LNCAP (cell line): ENCODE measurements at regions not wholly inside any gene's neighbourhood (a gene's known extent, or its start where the extent isn't known, plus 50 kb on each side); places are given as distances from the start of the nearest gene placed in this dataset.

Experiments used
- TF ChIP-seq, protein P1 (sequence below): fragments of 450-650 bp; IDR thresholded peaks from 2 replicates; pipeline ENCODE4 v1.5.1; 2017; ENCODE audit warnings: mild to moderate bottlenecking

DNA sequence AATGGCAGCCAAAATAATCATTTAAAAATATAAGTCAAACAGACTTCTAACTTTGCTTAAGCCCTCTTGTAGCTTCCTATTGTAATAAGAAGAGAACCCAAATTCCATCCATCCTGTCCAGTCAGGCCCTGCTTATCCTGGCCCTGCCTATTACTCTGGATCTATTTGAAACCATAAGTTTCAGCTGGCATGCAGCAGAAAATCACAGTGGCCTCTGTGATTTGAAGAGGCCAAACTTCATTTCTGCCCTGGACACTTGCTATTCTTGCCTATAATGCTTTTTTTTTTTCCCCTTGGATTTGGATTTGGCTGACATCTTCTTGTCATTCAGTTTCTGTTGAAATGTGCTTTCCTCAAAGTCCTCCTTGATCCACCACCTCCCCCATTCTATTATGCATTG lies 642.8 kb downstream of the USP25 start:
- TF ChIP-seq, protein P1, sequence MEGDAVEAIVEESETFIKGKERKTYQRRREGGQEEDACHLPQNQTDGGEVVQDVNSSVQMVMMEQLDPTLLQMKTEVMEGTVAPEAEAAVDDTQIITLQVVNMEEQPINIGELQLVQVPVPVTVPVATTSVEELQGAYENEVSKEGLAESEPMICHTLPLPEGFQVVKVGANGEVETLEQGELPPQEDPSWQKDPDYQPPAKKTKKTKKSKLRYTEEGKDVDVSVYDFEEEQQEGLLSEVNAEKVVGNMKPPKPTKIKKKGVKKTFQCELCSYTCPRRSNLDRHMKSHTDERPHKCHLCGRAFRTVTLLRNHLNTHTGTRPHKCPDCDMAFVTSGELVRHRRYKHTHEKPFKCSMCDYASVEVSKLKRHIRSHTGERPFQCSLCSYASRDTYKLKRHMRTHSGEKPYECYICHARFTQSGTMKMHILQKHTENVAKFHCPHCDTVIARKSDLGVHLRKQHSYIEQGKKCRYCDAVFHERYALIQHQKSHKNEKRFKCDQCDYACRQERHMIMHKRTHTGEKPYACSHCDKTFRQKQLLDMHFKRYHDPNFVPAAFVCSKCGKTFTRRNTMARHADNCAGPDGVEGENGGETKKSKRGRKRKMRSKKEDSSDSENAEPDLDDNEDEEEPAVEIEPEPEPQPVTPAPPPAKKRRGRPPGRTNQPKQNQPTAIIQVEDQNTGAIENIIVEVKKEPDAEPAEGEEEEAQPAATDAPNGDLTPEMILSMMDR = no peak

DNA sequence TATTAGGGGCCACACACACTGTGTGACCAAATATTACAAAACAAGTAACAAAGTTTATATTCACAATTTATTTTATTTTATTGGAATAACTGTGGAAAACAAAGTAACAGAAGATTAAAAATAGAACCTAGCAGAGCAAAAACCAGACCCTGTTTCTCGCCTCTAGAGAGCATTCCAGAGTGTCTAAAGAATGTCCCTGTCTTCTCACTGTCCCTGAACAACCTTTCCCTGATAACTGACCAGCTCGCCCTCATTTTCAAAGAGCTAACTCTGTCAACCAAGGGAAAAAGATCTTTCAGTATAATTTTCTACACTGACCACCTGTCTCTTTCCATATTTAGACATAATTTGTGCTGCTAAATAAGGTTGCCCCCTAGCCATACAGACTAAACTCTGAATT lies 646.9 kb downstream of the USP25 start:
- TF ChIP-seq, protein P1 = no peak

DNA sequence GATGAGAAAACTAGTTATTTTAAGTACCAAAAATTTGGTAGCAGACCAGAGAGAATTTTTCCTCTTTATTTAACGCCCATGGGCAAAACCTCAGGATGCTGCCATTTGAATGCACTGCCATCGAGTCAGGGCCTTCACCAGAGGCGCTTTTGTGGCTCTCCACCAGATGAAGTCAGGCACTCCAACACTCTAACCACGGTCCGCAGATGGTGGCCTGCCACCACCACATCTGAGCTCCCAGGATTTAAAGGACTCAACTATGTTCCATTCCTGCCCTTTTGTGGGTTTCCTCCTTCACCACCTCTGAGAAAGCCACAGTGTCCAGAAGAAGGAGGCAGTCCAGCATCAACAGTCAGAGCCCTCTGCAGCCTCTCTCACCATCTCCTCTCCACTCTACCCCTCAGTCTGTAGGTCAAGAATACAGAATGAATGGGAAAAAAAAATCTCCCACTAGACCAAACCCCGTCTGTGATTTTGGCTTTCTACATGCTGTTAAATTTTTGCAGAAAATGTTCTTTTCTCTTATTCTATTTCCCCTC lies 647.4 kb downstream of the USP25 start:
- TF ChIP-seq, protein P1 = no peak

DNA sequence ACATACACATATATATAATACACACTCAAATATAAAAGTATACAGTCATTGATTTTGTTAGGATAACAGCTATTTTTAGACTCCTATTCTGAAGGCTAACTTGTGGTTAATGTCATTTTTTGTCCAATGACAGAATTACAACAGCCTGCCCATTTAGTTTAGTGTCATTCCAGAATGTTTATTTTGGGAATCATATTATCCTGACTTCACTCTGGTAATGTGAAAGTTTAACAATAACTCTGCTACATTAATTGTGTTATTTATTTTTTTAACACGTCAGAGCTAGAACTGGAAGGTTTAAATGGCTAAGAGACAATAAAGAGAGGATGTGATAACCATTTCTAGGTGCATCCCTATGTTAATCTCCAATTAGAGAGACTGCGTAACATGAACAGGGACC lies 648.1 kb downstream of the USP25 start:
- TF ChIP-seq, protein P1 = no peak

DNA sequence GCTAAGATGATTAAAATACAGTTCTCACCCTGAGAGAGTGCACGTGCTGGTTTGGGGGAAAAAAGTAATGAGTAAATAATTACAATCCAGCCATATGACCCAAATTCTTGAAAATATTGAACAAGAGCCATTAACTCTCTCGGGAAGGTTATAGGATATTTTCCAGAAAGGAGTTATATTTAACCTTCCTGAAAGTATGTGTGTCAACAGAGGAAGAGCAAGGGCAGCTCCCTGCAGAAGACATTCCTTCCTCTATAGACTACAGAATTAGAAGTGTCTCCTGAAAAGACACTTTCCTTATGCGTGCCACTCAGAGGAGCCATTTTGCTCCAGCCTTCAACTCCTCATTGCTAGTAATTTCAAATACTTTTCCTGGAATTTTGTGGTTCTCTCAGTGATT lies 648.7 kb downstream of the USP25 start:
- TF ChIP-seq, protein P1 = no peak

DNA sequence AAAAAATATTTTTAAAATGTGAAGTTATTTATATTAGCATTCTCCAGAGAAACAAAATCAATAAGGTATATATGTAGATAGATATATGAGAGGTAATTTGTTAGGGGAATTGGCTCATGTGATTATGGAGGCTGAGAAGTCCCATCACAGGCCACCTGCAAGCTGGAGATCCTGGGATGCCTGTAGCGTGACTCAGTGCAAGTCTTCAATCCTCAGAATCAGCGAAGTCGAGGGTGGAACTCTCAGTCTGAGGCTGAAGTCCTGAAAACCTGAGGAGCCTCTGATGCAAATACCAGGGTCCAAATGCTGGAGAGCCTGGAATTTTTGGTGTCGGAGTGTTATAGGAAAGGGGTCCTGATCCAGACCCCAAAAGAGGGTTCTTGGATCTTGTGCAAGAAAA lies 658.5 kb downstream of the USP25 start:
- TF ChIP-seq, protein P1 = no peak

DNA sequence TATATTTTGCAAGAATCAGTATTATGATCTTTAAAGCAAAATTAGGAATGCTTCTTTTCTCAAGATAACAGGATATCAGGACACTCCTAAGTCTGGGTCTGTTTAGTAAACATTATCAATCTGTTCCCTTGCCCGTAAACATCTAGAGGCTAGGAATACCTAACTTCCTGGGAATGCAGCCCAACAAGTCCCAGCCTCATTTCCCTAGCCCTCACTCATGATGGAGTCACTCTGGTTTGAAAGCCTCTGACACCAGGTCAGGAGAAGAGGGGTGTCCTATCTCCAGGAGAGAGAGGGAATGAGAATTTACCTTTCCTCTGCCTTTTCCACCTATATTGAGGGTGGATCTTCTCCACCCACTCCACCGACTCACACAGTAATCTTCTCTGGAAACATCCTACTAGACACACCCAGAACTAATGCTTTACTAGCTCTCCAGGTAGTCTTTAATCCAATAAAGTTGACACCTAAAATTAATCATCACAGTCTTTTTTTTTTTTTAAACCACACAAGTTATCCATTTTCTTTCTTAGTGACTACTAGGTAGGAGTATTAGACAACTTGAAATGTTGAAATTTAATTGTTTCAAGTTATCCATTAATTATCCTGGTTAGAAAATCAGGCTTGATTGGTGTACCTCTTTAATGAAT lies 659.3 kb downstream of the USP25 start:
- TF ChIP-seq, protein P1 = no peak

DNA sequence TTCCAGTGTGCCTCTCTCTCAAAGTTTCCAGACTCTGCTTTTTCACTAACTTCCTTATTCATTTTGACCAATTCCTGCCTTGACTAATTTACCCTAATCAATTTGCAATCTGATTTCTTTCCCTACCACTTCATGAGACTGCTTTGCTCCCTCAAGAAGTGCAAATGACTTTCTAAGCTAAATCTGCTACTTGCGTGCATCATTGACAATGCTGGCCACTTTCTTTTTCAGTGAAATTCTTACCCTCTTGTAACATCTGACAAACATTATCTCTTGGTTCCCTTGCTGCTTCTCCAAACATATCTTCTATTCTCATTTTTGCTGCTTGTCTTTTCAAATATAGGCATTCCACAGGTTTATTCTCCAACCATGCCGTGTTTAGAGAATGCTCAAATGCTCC lies 659.9 kb downstream of the USP25 start:
- TF ChIP-seq, protein P1 = no peak
